HepG2 (cell line): ENCODE measurements at regions not wholly inside any gene's neighbourhood (a gene's known extent, or its start where the extent isn't known, plus 50 kb on each side); places are given as distances from the start of the nearest gene placed in this dataset.

Experiments
- ATAC-seq: fragments of 200-7000 bp; cut with Tn5 transposase; 3 replicates; pipeline ENCODE4 v1.9.1; 2020; ENCODE audit warnings: mild to moderate bottlenecking, moderate library complexity
- BruUV-seq: library from RNA; stranded (reverse); fragments of 400-500 nt; replicated peaks from 2 replicates; lab custom pipeline; 2021; lab: Mats Ljungman, UMichigan
- CTCF ChIA-PET: fragments of 300-600 bp; formaldehyde crosslinking; extraction: SDS; loops from one replicate; lab custom pipeline; 2021; ENCODE audit warnings: low total read pairs, inconsistent platforms, low intra/inter-chr PET ratio; lab: Yijun Ruan, JAX
- POLR2A ChIA-PET: fragments of 350-600 bp; sonication (Branson Sonifier 250); formaldehyde crosslinking; loops from one replicate; lab custom pipeline; 2020; ENCODE audit warnings: antibody characterized with exemption, inconsistent platforms; lab: Yijun Ruan, JAX
- DNase-seq: peaks from one replicate; pipeline ENCODE4 v3.0.0-alpha.2; 2015; ENCODE audit warnings: low spot score
- FAIRE-seq: peaks from 3 replicates; lab custom pipeline; 2011; peaks lifted over from hg19 to GRCh38; lab: Jason Lieb, UNC
- H2AFZ ChIP-seq: one replicate; pipeline ENCODE4 v1.6.1; 2011; ENCODE audit warnings: low read length, inconsistent platforms
- H3K27ac ChIP-seq: fragments of 300-600 bp; 3 replicates; pipeline ENCODE4 v1.8.0; 2011; ENCODE audit warnings: mixed run types, mild to moderate bottlenecking, mixed read lengths, low read length, inconsistent platforms; ENCODE audit not compliant: insufficient read depth; ENCODE audit errors: extremely low read length
- H3K27me3 ChIP-seq, 2 experiments: fragments of 200-600 bp in 1 of 2; 2 replicates in 1 of 2; 3 replicates in 1 of 2; pipeline versions ENCODE4 v1.6.0 to v1.8.0; 2011; ENCODE audit warnings: low read length in 2 of 2, mild to moderate bottlenecking in 2 of 2, moderate library complexity in 2 of 2, inconsistent platforms in 1 of 2; ENCODE audit not compliant: insufficient read depth in 2 of 2, control insufficient read depth in 1 of 2
- H3K36me3 ChIP-seq, 2 experiments: fragments of 200-600 bp in 1 of 2; replicated peaks in 1 of 2; 2 replicates in 1 of 2; 3 replicates in 1 of 2; pipeline versions ENCODE4 v1.5.1 to v1.8.0; 2011; ENCODE audit warnings: low read length in 2 of 2, inconsistent platforms in 1 of 2; ENCODE audit not compliant: insufficient read depth in 2 of 2, control insufficient read depth in 1 of 2
- H3K4me1 ChIP-seq: 2 replicates; pipeline ENCODE4 v1.5.1; 2012; ENCODE audit warnings: low read length, inconsistent platforms; ENCODE audit not compliant: insufficient read depth
- H3K4me2 ChIP-seq: 2 replicates; pipeline ENCODE4 v1.6.0; 2011; ENCODE audit warnings: low read depth, low read length, inconsistent platforms
- H3K4me3 ChIP-seq, 3 experiments: fragments of 200-600 bp in 1 of 3; sonication (generic), shearing (Covaris generic) in 1 of 3; replicated peaks in 1 of 3; 2 replicates each; pipeline ENCODE4 v1.5.1; 2011 to 2016; ENCODE audit warnings: low read length in 3 of 3, inconsistent platforms in 2 of 3, low read depth in 2 of 3, mild to moderate bottlenecking in 2 of 3, control low read depth in 1 of 3, mixed read lengths in 1 of 3; ENCODE audit not compliant: insufficient read depth in 1 of 3
- H3K79me2 ChIP-seq: one replicate; pipeline ENCODE4 v1.6.1; 2011; ENCODE audit warnings: low read length, inconsistent platforms; ENCODE audit not compliant: insufficient read depth
- H3K9ac ChIP-seq: 2 replicates; pipeline ENCODE4 v1.6.0; 2011; ENCODE audit warnings: mild to moderate bottlenecking, low read depth, low read length, inconsistent platforms; ENCODE audit not compliant: insufficient read depth
- H3K9me3 ChIP-seq: 2 replicates; pipeline ENCODE4 v1.5.1; 2012; ENCODE audit warnings: mild to moderate bottlenecking, low read length
- H4K20me1 ChIP-seq: 2 replicates; pipeline ENCODE4 v1.6.0; 2011; ENCODE audit warnings: inconsistent platforms, mild to moderate bottlenecking, low read length, moderate library complexity; ENCODE audit not compliant: insufficient read depth
- ARID3A ChIP-seq: IDR thresholded peaks from 2 replicates; pipeline ENCODE4 v1.6.1; 2012; ENCODE audit warnings: low read depth, low read length, improper control_type of control experiment
- GMEB2 ChIP-seq: IDR thresholded peaks from 2 replicates; pipeline ENCODE4 v1.6.1; 2016; ENCODE audit warnings: missing biosample characterization, missing genetic modification reagents, low read depth
- HMGXB4 ChIP-seq, 2 experiments: sonication (generic) in 1 of 2; formaldehyde crosslinking in 1 of 2; IDR thresholded peaks; 2 replicates each; pipeline versions ENCODE4 v1.4.0 to v1.6.1; 2018 to 2020; ENCODE audit warnings: missing genetic modification reagents in 2 of 2, borderline replicate concordance in 1 of 2, low read depth in 1 of 2, mild to moderate bottlenecking in 1 of 2, missing biosample characterization in 1 of 2
- MATR3 ChIP-seq: sonication (generic); formaldehyde crosslinking; IDR thresholded peaks from 2 replicates; pipeline ENCODE4 v1.4.0; 2020; ENCODE audit warnings: missing genetic modification reagents
- MAZ ChIP-seq, 2 experiments: sonication (generic) in 1 of 2; formaldehyde crosslinking in 1 of 2; IDR thresholded peaks; 2 replicates each; pipeline versions ENCODE4 v1.5.0 to v1.6.1; 2012 to 2020; ENCODE audit warnings: low read depth in 2 of 2, mild to moderate bottlenecking in 2 of 2, borderline replicate concordance in 1 of 2, improper control_type of control experiment in 1 of 2, low read length in 1 of 2, missing genetic modification reagents in 1 of 2, moderate library complexity in 1 of 2
- NFE2L2 ChIP-seq: fragments of 150-350 bp; IDR thresholded peaks from 2 replicates; pipeline ENCODE4 v1.6.1; 2014; ENCODE audit warnings: low read length
- NFKB2 ChIP-seq: sonication (generic); formaldehyde crosslinking; IDR thresholded peaks from 2 replicates; pipeline ENCODE4 v1.4.0; 2020; ENCODE audit warnings: missing genetic modification reagents, borderline replicate concordance
- SMAD9 ChIP-seq: sonication (generic); formaldehyde crosslinking; IDR thresholded peaks from 2 replicates; pipeline ENCODE4 v1.5.1; 2020; ENCODE audit warnings: mild to moderate bottlenecking, missing genetic modification reagents
- SOX13 ChIP-seq, 3 experiments: fragments of 450-650 bp in 1 of 3; sonication (generic) in 1 of 3; formaldehyde crosslinking in 1 of 3; IDR thresholded peaks in 2 of 3; conservative IDR thresholded peaks in 1 of 3; 2 replicates each; pipeline versions ENCODE4 v1.5.0 to v1.6.1; 2016 to 2020; ENCODE audit warnings: antibody characterized with exemption in 1 of 3, mild to moderate bottlenecking in 1 of 3, missing compliant biosample characterization in 1 of 3, missing genetic modification reagents in 1 of 3, moderate library complexity in 1 of 3
- SRSF1 ChIP-seq: fragments of 200-400 bp; formaldehyde crosslinking; optimal IDR thresholded peaks from 2 replicates; pipeline ENCODE3; 2017; ENCODE audit warnings: mild to moderate bottlenecking, low read depth, low read length, moderate library complexity
- TAF1 ChIP-seq: sonication (generic); formaldehyde crosslinking; IDR thresholded peaks from 2 replicates; pipeline ENCODE4 v1.4.0; 2020; ENCODE audit warnings: missing genetic modification reagents
- TARDBP ChIP-seq: sonication (generic); formaldehyde crosslinking; IDR thresholded peaks from 2 replicates; pipeline ENCODE4 v1.8.0; 2022; ENCODE audit warnings: mild to moderate bottlenecking, missing genetic modification reagents
- WIZ ChIP-seq: sonication (generic); formaldehyde crosslinking; IDR thresholded peaks from 2 replicates; pipeline ENCODE4 v1.5.1; 2020; ENCODE audit warnings: mild to moderate bottlenecking, missing genetic modification reagents
- YEATS2 ChIP-seq: sonication (generic); formaldehyde crosslinking; IDR thresholded peaks from 2 replicates; pipeline ENCODE4 v1.4.0; 2020; ENCODE audit warnings: missing genetic modification reagents, borderline replicate concordance
- YY1 ChIP-seq: IDR thresholded peaks from 2 replicates; pipeline ENCODE4 v1.6.1; 2011; ENCODE audit warnings: low read length, low read depth, moderate library complexity, mild to moderate bottlenecking; ENCODE audit not compliant: insufficient read depth, insufficient replicate concordance
- ZFP62 ChIP-seq: sonication (generic); formaldehyde crosslinking; IDR thresholded peaks from 2 replicates; pipeline ENCODE4 v1.4.0; 2020; ENCODE audit warnings: missing genetic modification reagents
- ZNF253 ChIP-seq: sonication (generic); formaldehyde crosslinking; IDR thresholded peaks from 2 replicates; pipeline ENCODE4 v1.8.0; 2022; ENCODE audit warnings: mild to moderate bottlenecking, missing genetic modification reagents, borderline replicate concordance
- ZNF34 ChIP-seq: sonication (generic); formaldehyde crosslinking; IDR thresholded peaks from 2 replicates; pipeline ENCODE4 v1.4.0; 2020; ENCODE audit warnings: mild to moderate bottlenecking, missing genetic modification reagents, borderline replicate concordance
- ZNF569 ChIP-seq: sonication (generic); formaldehyde crosslinking; IDR thresholded peaks from 2 replicates; pipeline ENCODE4 v1.5.0; 2020; ENCODE audit warnings: mild to moderate bottlenecking, missing genetic modification reagents, moderate library complexity, borderline replicate concordance
- ZNF773 ChIP-seq: sonication (generic); formaldehyde crosslinking; IDR thresholded peaks from 2 replicates; pipeline ENCODE4 v1.4.0; 2020; ENCODE audit warnings: missing genetic modification reagents, borderline replicate concordance
- WGBS: methylation state at CpG from one replicate; pipeline ENCODE4 v1.1.6; 2017; ENCODE audit warnings: low lambda C conversion rate; 5-methylcytosine and 5-hydroxymethylcytosine counted together
- in situ Hi-C: cut with HindIII; loops from 2 replicates; pipeline ENCODE4 v1.10.0; 2017; ENCODE audit warnings: low pct_unique_long_range_greater_than_20kb; ENCODE audit not compliant: extremely low pct_ligation_motif_present
- intact Hi-C: fragments of 100-400 bp; cut with micrococcal nuclease; formaldehyde crosslinking; loops from one replicate; pipeline ENCODE4 v1.10.0; 2022; ENCODE audit not compliant: unreplicated experiment

GRCh38 chr3:68315964-68316363, 616.4 kb downstream of the TAFA4 start:
- Histone ChIP-seq H3K36me3 (no peaks in the 10 kb centered on the region), H3K79me2 (no peaks in the 10 kb centered on the region), H3K9ac (no peak overlapping the region), H3K27me3 (no peaks in the 10 kb centered on the region), H3K4me3 (no peak overlapping the region), H3K4me1 (no peaks in the 10 kb centered on the region), H3K27ac (no peak overlapping the region), H3K9me3 (peaks cover 6% of the 10 kb centered on the region; the same call in 1 of the 2 replicates), H2AFZ (no peak overlapping the region), H3K4me2 (no peak overlapping the region), H4K20me1 (no peaks in the 10 kb centered on the region)
- no peak for DNase-seq
- intact Hi-C loops (no loop called here), in situ Hi-C loops (no loop called here)
- FAIRE-seq: no peak
- ChIA-PET POLR2A (no interaction called here), CTCF (no interaction called here)
- no peak for ATAC-seq
- WGBS: 4% methylated on average over 1 of the region's 1 CpG
- TF ChIP-seq ZNF569 (CRISPR knock-in tag) (no peak), YEATS2 (CRISPR knock-in tag) (no peak), SMAD9 (CRISPR knock-in tag) (no peak), YY1 (no peak), NFKB2 (CRISPR knock-in tag) (no peak), MATR3 (no peak), SOX13 (IDR thresholded peaks at IDR 0.05) (no peak), SOX13 (CRISPR knock-in tag; conservative IDR thresholded peaks at IDR 0.05 in 1 of 2, IDR thresholded peaks at IDR 0.05 in 1 of 2) (no peak), TAF1 (CRISPR knock-in tag) (no peak), ZFP62 (no peak), HMGXB4 (CRISPR knock-in tag; IDR thresholded peaks at IDR 0.05; ENCODE audit: borderline replicate concordance in 1 of 2, low read depth in 1 of 2) (no peak), NFE2L2 (no peak), TARDBP (CRISPR knock-in tag) (no peak), ZNF773 (no peak), ZNF34 (CRISPR knock-in tag) (no peak), WIZ (no peak), ZNF253 (CRISPR knock-in tag) (no peak), GMEB2 (CRISPR knock-in tag) (no peak), MAZ (IDR thresholded peaks at IDR 0.05; ENCODE audit: borderline replicate concordance, low read depth, low read length) (no peak), MAZ (CRISPR knock-in tag; IDR thresholded peaks at IDR 0.05; ENCODE audit: low read depth) (no peak), SRSF1 (no peak), ARID3A (no peak)
- BruUV-seq: no TSS peak
